ENCODE measurements at regions not wholly inside any gene's neighbourhood (a gene's known extent, or its start where the extent isn't known, plus 50 kb on each side); places are given as distances from the start of the nearest gene placed in this dataset.
A peak's percentile ranks its signal among the peaks of the same experiment; 100 is the strongest.

DNA sequence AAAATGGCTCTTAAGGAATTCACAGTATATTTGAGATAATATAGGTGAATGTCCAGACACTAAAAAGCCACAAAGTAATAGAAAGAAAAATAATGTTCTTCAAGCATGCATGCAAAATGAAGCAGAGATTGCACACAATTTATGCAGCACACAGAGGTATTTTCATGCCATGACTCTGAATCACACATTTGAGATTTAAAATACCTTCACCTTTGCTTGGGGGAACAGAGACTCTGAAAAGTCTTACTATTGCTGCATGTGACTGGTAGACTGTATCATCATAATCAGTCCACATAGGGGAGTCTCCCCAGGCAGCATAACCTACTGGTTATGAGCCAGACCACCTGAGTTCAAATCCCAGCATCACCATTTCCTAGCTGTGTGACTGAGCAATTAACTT is 96.2 kb downstream of the RCN1 start:
- no peak for DNase-seq (ENCODE audit: low read depth)

DNA sequence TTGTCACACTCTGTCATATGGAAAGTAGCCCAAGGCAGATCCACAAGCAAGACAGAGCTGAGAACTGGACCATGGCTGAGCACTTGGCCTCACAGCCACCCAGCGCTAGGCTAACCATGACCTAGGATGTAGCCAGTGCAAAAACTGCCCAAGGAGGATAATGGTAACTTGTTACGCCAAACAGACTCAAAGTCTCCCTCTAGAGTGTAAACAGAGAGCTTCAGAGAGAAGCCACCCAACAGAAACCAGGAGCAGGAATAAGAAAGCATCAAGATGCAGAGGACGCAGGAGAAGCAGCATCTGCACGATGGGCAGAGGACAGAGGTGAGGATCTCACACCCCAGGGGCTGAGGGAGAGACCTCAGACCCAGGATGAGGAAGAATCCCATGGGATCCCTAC is 97.9 kb downstream of the RCN1 start:
- FAIRE-seq (no peak), DNase-seq (ENCODE audit: low read depth) (no peak)
- TF ChIP-seq, protein P1, sequence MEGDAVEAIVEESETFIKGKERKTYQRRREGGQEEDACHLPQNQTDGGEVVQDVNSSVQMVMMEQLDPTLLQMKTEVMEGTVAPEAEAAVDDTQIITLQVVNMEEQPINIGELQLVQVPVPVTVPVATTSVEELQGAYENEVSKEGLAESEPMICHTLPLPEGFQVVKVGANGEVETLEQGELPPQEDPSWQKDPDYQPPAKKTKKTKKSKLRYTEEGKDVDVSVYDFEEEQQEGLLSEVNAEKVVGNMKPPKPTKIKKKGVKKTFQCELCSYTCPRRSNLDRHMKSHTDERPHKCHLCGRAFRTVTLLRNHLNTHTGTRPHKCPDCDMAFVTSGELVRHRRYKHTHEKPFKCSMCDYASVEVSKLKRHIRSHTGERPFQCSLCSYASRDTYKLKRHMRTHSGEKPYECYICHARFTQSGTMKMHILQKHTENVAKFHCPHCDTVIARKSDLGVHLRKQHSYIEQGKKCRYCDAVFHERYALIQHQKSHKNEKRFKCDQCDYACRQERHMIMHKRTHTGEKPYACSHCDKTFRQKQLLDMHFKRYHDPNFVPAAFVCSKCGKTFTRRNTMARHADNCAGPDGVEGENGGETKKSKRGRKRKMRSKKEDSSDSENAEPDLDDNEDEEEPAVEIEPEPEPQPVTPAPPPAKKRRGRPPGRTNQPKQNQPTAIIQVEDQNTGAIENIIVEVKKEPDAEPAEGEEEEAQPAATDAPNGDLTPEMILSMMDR (IDR thresholded peaks at IDR 0.05; ENCODE audit: insufficient read depth, low read length, severe bottlenecking): no peak
- no peaks in the 10 kb centered on the region for H3K27me3 ChIP-seq (ENCODE audit: control insufficient read depth, insufficient read depth, low read length)
- H3K36me3 ChIP-seq (ENCODE audit: control insufficient read depth, insufficient read depth, low read length): no peaks in the 10 kb centered on the region
- H3K4me3 ChIP-seq (ENCODE audit: low read depth, low read length): no peak overlapping the region

More for the DNA sequence above, 96.2 kb downstream of the RCN1 start:
- FAIRE-seq: no peak
- H3K4me3 ChIP-seq (ENCODE audit: low read depth, low read length): no peak overlapping the region
- H3K27me3 ChIP-seq (ENCODE audit: control insufficient read depth, insufficient read depth, low read length): no peaks in the 10 kb centered on the region
- no peaks in the 10 kb centered on the region for H3K36me3 ChIP-seq (ENCODE audit: control insufficient read depth, insufficient read depth, low read length)
- TF ChIP-seq, protein P1 (IDR thresholded peaks at IDR 0.05; ENCODE audit: insufficient read depth, low read length, severe bottlenecking): no peak

DNA sequence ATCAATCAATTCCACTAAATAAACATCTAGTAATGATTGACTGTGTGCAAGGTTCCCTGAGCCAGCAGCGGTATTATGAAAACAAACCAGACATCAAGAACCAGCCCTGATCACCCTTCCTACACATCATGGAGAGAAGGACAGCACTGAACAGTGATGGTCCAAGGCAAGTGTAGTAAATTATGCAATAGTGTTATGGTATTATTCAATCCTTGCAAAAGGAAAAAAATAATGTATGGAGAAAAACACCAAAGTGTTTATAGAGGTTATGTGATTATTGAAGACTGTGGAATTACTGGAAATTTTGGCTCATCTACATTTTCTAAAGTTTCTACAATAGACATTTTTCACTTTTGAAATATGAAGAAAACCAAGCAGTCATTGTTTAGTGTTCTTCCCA is 105.3 kb downstream of the RCN1 start:
- Histone ChIP-seq H3K27me3 (ENCODE audit: control insufficient read depth, insufficient read depth, low read length) (no peaks in the 10 kb centered on the region), H3K36me3 (ENCODE audit: control insufficient read depth, insufficient read depth, low read length) (no peaks in the 10 kb centered on the region), H3K4me3 (ENCODE audit: low read depth, low read length) (no peak overlapping the region)
- no peak for FAIRE-seq
- no peak for DNase-seq (ENCODE audit: low read depth)
- TF ChIP-seq, protein P1 (IDR thresholded peaks at IDR 0.05; ENCODE audit: insufficient read depth, low read length, severe bottlenecking): no peak

DNA sequence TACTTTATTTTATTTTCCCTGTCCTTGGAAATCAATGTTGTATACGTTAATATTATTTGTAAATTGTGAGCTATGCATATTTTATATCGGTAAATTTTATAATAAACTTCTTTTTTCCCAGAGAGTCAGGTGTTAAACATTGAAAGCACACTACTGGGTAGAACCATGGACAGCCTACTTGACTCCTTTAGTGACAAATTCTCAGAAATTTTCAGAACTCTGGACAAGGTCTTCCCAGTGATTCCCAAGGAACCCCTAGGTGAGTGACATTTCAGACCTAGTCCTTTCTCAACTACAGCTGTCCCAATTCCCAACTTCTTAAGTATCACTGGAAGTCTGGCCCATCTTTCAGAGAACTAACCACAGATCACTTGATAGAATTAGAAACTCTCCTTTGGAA is 107.2 kb downstream of the RCN1 start:
- TF ChIP-seq, protein P1 (IDR thresholded peaks at IDR 0.05; ENCODE audit: insufficient read depth, low read length, severe bottlenecking): no peak
- FAIRE-seq (no peak), DNase-seq (ENCODE audit: low read depth) (no peak)
- H3K36me3 ChIP-seq (ENCODE audit: control insufficient read depth, insufficient read depth, low read length): no peaks in the 10 kb centered on the region
- no peak overlapping the region for H3K4me3 ChIP-seq (ENCODE audit: low read depth, low read length)
- no peaks in the 10 kb centered on the region for H3K27me3 ChIP-seq (ENCODE audit: control insufficient read depth, insufficient read depth, low read length)

DNA sequence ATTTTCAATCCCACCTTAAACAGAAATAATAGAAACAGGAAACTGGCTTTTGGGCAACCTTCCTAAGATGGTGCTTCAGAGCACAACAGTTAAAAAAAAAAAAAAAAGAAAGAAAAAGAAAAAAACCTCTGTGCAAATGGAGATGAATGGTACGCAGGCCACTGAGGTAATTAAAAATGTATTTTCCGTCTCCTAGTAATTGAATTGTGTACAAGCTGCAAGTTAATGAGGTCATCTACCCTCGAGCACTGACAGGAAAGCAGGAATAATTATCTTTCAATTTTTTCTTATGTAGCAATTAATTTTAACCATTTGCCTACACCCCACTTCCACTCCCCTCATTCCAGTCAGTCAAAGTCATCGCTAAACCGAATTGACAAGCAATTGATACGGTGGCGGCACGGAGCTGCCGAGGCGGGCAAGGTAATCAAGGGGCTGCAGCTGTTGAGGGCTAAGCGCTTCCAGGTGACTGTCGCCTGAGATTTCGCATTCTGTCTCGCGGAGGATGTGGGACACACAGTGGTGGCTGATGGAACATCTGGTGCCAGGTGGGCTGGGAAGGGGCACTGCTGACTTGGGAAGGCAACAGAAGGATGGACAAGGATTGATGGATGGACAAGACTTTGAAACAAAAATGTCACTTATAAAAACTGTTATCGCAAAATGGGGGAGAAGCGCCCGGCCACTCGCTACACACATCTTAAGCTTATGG is 109.4 kb downstream of the RCN1 start:
- DNase-seq (ENCODE audit: low read depth) (no peak), FAIRE-seq (peak; percentile 47)
- no peaks in the 10 kb centered on the region for H3K27me3 ChIP-seq (ENCODE audit: control insufficient read depth, insufficient read depth, low read length)

More for the DNA sequence above, 109.4 kb downstream of the RCN1 start:
- Histone ChIP-seq H3K36me3 (ENCODE audit: control insufficient read depth, insufficient read depth, low read length) (no peaks in the 10 kb centered on the region), H3K4me3 (ENCODE audit: low read depth, low read length) (no peak overlapping the region)
- TF ChIP-seq, protein P1 (IDR thresholded peaks at IDR 0.05; ENCODE audit: insufficient read depth, low read length, severe bottlenecking): no peak

All from bronchial epithelial cell (primary cell).